ENCODE measurements at regions not wholly inside any gene's neighbourhood (a gene's known extent, or its start where the extent isn't known, plus 50 kb on each side); places are given as distances from the start of the nearest gene placed in this dataset.

- no peak for DNase-seq
- no peak for TF ChIP-seq GATA1 (IDR thresholded peaks at IDR 0.05; ENCODE audit: low read depth, low read length)
- TF ChIP-seq POLR2A (IDR thresholded peaks at IDR 0.05; ENCODE audit: low read length), result no peak
Measured at GRCh38 chr7:25037325-25037724, 57.3 kb upstream of the OSBPL3 start.

GRCh38 chr7:25035274-25035673 lies 55.3 kb upstream of the OSBPL3 start:
- DNase-seq, result no peak
- TF ChIP-seq POLR2A (IDR thresholded peaks at IDR 0.05; ENCODE audit: low read length), result no peak
- no peak for TF ChIP-seq GATA1 (IDR thresholded peaks at IDR 0.05; ENCODE audit: low read depth, low read length)

GRCh38 chr7:25034136-25034535 lies 54.2 kb upstream of the OSBPL3 start:
- DNase-seq, result no peak

GRCh38 chr7:25032774-25033743 lies 53.1 kb upstream of the OSBPL3 start:
- no peak for DNase-seq
- no peak for TF ChIP-seq GATA1 (IDR thresholded peaks at IDR 0.05; ENCODE audit: low read depth, low read length)
- no peak for TF ChIP-seq POLR2A (IDR thresholded peaks at IDR 0.05; ENCODE audit: low read length)

More at GRCh38 chr7:25034136-25034535, 54.2 kb upstream of the OSBPL3 start:
- TF ChIP-seq POLR2A (IDR thresholded peaks at IDR 0.05; ENCODE audit: low read length) (no peak), GATA1 (IDR thresholded peaks at IDR 0.05; ENCODE audit: low read depth, low read length) (no peak)

GRCh38 chr7:25031432-25031831 lies 51.5 kb upstream of the OSBPL3 start:
- TF ChIP-seq GATA1 (IDR thresholded peaks at IDR 0.05; ENCODE audit: low read depth, low read length) (no peak), POLR2A (IDR thresholded peaks at IDR 0.05; ENCODE audit: low read length) (no peak)
- DNase-seq, result no peak

GRCh38 chr7:25031007-25031406 lies 51.0 kb upstream of the OSBPL3 start:
- DNase-seq, result no peak
- TF ChIP-seq GATA1 (IDR thresholded peaks at IDR 0.05; ENCODE audit: low read depth, low read length) (no peak), POLR2A (IDR thresholded peaks at IDR 0.05; ENCODE audit: low read length) (no peak)
